ELF-1 (cell line): ENCODE measurements at regions not wholly inside any gene's neighbourhood (a gene's known extent, or its start where the extent isn't known, plus 50 kb on each side); places are given as distances from the start of the nearest gene placed in this dataset.
A peak's percentile ranks its signal among the peaks of the same experiment; 100 is the strongest.

Experiments
- DNase-seq: peaks from one replicate; pipeline ENCODE4 v3.0.0-alpha.2; 2016; ENCODE audit warnings: low read depth, low spot score

DNA sequence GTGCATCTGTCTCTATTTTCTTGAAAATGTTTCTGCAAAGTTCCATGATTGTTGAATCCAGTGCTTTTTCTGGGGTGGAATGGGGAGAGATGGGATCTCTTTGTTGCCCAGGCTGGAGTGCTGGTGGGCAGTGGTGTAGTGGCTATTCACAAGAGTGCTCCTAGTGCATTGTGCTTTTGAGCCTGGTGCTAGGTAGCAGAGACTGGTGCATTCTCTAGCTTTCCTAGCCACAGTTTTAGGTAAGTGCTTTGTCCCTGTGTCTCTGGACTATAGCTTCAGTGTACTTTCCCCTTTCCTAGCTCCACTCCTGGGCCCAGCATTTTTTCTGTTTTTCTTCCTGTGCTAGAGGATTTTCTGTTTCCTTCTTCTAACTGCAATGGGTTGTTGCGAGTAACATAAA is 825.6 kb downstream of the SLITRK6 start:
- DNase-seq, result no peak

DNA sequence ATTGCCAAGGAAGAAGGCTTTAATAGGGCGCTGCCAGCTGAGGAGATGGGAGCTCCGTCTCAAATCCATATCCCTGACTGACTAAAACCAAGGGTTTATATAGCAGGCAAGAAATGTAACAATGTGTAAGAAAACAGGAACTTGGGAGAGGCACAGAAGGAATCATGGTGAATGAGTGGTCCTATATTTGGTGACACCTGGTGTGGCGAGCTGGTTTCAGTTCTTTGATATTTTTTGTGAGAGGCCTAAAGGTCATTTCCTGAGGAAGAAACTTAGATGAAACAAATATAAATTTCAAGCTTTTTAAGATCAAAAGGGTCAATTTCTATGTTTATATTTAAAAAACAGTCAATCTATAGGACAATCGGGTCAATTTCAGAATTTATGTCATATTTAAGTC is 826.3 kb downstream of the SLITRK6 start:
- no peak for DNase-seq

DNA sequence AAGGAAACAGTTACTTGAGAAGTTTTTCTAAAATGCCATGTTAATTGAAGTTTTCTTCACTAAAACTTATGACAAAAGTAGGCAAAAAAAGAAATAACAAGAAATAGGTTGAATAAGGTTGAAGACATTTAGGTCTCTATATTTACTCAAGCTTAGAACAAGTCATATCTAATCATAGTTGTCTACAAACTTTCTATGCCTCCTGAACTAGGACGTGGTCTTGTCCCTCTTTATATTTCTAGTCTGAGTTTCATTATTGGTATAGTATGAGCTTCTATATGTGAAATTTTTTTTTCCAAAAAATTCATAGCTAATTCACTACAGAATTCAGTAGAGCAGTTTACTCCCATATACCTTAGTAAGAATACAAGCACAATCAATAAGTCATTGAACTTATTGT is 836.4 kb downstream of the SLITRK6 start:
- no peak for DNase-seq

DNA sequence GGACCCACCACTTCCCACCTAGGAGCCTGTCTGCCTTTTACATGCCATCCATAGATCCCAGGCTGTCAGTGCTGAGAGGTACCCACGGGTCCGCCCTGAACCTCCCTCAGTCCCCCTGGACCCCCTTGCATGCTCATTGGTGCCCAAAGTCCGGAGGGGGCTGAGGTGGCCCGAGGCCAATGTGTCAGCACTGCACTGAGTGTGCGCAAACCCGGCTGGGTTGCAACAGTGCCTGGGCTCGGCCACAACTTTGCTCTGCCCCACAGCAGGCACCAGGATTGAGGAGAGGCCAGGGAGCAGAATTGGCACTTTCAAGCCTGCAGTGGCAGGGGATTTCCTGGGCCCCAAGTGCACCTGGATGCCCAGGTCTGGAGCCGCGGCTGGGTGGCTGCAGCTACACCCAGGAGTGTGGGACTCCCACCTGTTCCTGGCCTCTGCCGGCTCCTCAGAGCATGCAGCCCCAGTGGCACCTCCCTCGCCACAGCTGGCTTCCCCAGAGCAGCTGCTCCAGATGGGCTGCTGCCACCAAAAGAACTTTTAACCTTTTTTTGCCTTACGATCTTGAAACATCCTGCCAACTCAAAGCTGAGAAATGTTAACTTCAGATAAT is 837.0 kb downstream of the SLITRK6 start:
- no peak for DNase-seq

DNA sequence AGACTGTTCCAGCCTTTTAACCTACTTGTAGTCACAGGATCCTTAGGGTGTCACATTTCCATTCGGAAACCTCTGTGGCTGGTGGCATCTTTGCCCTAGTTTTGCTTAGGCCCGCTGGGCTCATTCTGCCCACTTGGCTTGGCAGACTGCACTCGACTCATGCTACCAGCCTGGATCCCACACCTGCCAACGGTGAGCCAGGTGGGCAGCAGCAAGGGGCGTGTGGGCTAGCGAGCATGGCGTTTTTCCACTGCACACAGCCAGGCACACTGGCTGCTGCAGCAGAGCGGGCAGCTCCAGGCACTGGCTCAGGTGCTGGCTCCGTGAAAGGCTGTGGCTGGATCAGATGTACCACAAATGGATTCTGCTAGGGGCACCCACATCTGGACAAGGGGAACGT is 838.2 kb downstream of the SLITRK6 start:
- no peak for DNase-seq

DNA sequence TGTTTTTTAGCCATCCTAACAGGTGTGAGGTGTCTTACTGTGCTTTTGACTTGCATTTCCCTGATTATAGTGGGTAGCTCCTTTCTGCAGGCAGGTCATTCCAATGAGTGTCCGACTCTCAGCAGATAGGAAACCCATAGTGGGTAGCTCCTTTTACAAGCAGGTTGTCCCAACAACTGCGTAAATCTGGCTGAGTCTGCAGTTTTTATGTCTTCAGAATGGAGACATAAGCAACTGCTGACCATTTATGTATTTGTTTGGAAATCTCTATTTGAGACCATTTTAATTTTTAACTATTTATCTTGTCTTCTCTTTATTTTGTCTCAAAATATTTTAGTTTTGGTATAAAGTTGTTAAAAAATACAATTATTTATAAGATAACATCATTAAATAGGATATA is 839.4 kb downstream of the SLITRK6 start:
- no peak for DNase-seq

DNA sequence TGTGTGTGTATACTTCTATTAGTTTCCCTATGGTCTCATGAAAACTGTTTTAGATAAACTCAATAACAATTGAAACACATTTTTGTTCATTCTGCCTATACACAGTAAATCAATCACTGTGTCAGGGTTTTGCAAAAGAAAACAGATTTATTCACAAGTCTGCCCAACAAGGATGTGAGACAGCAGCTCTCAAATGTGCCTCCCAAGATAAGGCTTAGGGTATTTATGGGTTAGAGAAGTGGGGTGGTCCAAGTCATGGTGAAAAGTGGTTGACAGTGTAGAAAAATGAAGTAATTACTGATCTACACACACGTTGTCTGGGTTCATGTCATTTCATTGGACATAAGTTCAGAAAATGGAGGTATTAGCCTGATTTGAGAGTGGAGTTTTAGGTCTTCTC is 844.6 kb downstream of the SLITRK6 start:
- DNase-seq, result no peak

DNA sequence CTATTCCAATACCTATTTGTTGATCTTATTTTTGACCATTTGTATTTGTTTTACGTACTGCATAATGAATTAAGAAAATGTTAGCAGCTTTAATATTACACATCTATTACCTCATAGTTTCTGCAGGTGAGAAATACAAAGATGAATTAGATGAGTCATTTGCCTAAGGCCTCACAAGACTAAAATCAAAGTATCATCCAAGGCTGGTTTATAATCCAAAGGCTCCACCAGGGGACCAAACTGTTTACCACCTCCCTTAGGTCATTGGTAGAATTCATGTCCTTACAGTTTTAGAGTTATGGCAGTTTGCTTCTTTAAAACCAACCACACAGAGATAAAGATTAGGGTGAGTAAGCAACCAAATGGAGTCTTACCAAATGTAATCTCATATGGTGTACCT is 848.1 kb downstream of the SLITRK6 start:
- no peak for DNase-seq

DNA sequence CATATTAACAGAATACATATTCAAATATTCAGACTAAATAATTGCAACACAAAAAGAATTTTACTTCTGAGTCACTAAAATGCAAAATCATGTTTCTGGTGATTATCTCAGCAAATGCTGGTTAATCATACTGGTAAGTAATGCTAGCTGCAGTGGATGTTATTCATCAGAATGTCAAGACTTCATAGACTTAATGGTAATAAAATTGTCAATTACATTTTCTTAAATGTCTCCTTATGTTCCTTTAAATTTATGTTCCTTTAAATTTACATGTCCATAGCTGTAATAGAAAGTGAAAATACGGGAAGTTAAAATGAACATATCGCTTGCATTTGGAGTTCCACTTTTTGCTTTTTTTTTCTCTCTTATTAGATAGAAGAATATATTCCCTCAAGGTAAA is 853.0 kb downstream of the SLITRK6 start:
- DNase-seq, result no peak

DNA sequence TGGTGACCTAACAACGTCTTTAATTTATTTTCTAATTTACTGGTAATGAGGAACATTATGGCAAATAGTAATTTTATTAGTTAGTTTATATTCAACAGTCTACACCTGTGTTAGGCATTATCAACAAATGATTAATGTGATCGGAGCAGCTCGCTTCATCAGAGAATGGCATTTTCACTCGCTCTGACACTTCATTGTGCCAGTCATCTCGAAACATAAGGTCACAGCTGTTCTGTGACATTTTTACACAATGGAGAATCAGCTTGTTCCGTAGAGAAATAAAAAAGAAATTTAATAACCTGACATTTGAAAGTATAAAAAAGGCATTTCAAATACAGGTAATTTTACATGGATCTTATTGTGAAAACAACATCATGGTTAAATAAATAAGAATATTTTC is 858.4 kb downstream of the SLITRK6 start:
- DNase-seq, result no peak

DNA sequence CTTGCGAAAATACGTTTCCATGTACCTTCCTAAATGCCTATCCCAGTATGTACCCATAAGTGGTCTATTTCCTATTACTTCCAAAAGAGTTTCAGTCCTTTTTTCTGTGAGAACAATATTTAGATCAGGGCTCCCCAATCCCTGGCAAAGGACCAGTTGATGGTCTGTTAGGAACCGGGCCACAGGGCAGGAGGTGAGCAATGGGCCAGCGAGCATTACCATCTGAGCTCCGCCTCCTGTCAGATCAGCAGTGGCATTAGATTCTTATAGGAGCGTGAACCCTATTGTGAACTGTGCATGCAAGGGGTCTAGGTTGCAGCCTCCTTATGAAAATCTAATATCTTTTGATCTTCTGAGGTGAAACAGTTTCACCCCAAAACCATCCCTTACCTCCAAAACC is 859.1 kb downstream of the SLITRK6 start:
- no peak for DNase-seq

DNA sequence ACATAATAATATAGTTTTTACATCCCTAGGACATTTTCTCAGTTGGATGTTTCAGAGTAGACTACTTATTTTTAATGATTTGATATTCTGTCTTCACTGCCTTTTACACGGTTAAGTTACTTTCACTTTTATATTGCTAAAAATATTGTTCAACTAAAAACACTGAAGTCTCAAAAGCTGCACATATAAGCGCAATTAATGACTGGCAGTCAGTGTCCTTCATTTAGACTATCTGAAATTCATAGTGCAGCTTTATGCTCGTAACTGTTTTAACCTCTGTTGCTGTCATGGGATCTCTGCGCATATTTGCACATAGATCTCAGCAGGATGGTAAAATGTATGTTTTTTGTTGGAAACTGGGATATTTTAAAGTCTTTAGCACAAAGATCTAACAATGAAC is 864.3 kb downstream of the SLITRK6 start:
- no peak for DNase-seq

DNA sequence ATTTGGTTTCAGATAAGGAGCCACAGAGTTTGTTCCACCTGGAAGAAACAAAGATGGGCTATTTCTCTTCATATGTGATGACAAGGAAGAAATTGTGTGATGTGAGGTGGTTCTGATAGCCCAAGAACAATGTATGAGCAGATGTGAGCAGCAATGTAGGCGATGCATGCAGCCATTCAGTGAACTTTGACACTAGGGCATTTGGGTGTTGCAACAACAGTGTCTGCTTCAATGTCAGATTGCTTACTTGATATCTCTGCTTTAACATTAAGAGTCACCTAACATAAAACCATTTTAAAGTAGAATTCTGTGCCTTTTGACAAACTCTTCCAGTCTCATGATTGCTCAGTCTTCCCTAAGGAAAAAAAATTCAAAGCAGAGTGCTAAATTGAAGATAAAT is 865.4 kb downstream of the SLITRK6 start:
- DNase-seq, result no peak

DNA sequence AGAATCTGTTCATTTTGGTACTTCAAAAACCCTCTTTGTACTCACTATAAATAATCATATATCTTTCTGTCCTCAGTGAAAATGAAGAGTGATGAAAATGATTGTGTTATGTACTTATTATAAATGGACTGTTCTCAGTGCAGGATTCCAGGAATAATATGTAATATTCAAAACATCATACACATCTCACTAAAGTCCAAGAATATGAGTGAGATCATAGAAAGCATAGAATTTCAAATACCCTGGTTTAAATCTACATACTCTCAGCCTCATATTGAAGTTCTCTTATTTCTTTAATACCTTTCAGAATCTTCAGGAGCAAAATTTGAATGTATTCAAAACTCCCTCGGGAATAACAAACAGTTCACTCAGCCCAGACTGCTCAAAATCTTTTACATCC is 868.0 kb downstream of the SLITRK6 start:
- DNase-seq, result no peak

DNA sequence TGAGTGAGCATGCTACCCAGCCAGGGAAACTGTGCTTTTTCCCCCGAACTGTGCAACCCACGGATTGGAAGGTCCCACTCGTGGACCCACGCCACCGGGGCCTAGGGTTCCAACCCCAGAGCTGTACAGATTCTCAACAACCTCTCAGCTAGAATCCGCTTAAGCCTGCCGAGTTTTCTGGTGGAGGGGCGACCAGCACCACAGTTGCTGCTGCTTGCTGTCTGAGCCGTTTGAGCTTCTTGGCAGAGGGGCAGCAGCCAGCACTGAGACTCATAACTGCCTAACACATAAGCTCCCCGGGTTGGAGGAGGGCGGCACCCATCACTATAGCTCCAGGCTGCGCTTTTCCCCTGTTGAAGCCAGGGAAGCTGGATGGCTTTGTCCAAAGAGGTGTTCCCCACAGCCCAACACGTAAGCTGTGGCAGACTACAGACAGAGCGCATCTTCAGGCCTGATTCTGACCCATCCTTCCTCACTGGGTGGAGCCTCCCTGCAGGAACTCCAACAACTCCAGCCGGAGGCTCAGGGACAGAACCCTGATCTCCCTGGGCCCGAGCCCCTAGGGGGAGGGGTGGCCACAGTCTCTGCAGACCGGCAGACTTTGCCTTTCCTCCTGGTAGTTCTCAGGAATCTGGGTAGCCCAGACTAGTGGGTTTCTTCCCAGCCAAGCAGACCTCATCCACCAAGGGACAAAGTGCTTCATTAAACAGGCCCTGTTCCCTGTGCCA is 871.6 kb downstream of the SLITRK6 start:
- DNase-seq, result peak; percentile 3

DNA sequence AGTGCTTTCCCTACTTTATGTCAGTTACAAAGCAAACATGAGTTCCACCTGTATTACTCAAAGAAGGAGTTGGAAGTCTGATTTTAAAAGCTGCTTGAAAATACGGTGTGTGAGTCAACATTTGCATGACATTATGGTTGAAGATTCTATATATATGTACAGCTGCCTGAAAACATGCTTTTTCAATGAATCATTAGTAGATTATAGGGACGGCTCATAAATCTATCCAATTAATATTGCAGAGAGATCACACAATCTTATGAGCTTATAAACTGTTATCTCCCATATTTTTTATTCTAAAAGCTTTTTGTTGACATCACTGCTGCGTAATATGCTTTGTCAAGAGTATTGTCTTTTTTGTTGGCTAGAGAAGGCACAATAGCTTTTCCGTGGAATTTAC is 873.8 kb downstream of the SLITRK6 start:
- DNase-seq, result no peak

DNA sequence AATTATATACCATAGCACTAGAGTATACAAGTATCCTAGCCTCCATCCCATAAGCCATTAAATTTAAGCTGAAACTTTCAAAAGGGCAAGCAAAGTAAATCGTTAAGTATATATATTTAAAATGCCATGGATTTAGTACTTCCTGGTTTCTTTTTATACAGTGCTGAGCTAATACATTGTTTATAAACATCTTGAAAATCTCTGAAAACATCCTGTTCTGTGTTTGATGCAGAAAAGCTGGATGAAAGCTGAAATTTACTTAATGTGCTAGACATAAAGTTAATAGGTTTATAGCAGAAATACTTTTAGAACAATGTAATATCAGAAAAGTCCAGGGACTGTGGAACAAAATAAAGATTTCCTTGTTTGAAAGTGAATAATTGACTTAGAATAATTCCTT is 875.4 kb downstream of the SLITRK6 start:
- DNase-seq, result no peak

DNA sequence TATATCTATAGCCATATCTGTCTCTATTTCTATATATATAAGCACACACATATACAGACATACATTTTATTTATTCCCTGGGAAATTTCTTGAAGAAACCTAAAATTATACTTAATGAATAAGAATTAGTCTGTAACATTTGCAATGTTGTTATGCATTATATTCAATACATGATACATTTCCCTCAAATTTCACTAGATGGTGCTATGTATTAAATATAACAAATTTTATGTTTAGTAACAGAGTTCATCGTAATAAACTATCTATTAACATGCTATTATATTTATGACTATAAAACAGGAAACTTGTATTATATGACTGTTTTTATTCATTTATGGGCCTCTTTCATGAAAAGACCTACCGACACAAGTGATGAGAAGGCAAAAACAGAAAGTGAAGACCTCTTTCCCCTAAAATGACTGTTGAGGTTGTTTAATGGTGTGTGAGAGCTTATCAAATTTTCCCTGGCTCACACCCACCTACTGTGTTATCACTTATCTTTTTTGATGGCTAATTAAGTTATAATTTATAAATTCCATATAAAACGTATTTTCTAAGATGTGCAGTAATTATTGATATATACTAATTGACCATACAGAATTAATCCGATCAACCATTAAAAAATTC is 881.9 kb downstream of the SLITRK6 start:
- no peak for DNase-seq

DNA sequence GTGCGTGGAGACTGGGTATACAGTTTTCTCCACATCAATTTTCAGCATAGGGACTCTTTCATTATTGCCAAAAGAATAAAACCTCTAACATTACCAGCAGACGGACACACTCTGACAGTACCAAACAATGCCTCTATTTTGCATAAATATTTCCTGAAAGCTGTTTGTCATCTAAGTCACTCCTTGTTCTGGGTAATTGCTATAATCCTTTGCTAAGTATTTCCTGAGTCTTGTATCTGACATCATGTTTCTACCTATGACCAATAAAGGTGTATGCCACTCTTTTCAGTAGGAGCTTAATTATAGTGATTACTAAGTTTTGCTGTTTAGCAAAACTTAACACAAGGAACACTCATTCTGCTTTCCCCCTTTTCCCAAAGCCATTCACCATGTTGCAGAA is 886.5 kb downstream of the SLITRK6 start:
- no peak for DNase-seq

DNA sequence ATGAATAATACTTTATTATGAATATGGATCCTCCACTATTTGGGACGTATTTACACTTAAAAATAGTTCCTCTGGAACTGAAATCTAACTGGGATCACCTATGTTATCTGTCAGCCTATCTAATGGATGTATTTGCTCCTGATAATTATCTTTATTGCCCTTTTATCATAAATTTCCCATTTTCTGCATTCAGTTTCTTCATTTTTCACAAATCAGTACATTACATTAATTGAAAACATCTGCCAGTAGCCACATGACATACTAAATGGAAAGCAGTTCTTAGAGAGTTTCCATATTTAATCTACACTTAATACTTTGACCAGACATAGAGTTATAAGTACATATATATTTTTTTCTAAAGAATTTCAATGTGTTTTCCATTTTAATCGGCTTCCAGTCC is 888.8 kb downstream of the SLITRK6 start:
- DNase-seq, result no peak

DNA sequence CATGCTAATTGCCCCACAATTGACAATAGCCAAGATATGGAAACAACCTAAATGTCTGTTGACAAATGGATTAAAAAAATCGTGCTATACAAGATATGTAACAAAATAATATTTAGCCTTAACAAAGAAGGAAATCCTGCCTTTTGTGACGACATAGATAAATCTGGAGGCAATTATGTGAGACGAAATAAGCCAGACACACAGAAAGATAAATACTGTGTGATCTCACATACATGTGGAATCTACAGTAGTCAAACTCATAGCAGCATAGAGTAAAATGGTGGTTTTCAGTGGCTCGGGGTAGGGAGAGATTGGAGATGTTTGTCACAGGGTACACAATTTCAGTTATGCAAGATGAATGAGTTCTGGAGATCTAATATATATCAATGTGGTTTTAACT is 895.8 kb downstream of the SLITRK6 start:
- DNase-seq, result no peak

DNA sequence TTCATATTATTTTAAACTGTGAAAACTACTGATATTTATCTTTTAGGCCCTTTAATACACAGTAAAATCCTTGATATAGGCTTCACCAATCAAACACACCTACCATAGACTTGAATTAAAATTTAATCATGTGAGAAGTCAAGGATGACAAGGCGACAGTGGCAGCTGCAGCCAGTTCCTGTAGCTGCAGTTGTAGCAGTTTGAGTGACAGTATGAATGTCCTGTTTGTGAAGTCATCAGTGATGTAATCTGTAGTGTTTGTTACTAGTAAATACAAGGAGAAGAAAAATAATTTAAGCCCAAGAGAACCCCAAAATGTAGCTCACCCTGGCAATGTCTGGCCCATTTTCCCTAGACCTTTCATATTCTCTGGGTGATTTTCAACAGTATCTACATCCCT is 897.0 kb downstream of the SLITRK6 start:
- DNase-seq, result no peak

DNA sequence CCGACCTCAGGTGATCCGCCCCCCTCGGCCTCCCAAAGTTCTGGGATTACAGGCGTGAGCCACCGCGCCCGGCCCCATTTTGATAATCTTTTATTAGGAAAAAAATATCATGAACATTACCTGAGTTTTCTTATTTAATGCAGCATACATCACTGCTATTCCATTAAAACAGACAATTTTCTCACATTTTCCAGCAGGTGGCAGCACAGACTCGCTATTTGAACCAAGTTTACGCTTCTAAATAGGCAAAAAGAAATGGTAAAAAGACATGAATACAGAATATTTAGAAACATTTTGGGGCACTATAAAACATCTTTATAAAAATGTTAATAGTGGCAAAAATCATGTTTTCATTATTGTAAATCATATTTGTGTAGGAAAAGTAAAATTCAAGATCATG is 903.1 kb downstream of the SLITRK6 start:
- DNase-seq, result no peak
